ENCODE measurements at regions not wholly inside any gene's neighbourhood (a gene's known extent, or its start where the extent isn't known, plus 50 kb on each side); places are given as distances from the start of the nearest gene placed in this dataset.

DNA sequence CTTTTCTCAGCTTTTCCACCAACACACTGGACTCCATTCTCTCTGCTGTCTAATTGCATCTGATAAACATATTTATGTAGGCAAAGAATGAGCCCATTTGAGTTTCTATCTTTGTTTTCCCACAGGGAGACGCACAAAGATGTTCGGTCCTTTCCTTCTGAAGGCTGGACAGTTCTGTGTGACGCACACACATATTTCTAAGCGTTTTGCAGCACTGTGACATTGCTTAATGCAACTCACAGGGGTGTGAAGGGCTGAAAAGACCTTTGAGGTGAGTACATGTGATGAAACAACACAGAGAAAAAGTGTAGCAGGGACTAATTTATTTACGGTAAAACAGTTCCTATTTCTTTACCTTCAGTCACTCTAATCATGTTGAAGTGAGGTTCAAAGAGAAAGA is 323.1 kb upstream of the RUNX1 start:
- TF ChIP-seq, protein P1, sequence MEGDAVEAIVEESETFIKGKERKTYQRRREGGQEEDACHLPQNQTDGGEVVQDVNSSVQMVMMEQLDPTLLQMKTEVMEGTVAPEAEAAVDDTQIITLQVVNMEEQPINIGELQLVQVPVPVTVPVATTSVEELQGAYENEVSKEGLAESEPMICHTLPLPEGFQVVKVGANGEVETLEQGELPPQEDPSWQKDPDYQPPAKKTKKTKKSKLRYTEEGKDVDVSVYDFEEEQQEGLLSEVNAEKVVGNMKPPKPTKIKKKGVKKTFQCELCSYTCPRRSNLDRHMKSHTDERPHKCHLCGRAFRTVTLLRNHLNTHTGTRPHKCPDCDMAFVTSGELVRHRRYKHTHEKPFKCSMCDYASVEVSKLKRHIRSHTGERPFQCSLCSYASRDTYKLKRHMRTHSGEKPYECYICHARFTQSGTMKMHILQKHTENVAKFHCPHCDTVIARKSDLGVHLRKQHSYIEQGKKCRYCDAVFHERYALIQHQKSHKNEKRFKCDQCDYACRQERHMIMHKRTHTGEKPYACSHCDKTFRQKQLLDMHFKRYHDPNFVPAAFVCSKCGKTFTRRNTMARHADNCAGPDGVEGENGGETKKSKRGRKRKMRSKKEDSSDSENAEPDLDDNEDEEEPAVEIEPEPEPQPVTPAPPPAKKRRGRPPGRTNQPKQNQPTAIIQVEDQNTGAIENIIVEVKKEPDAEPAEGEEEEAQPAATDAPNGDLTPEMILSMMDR (IDR thresholded peaks at IDR 0.05) = no peak
- TF ChIP-seq POLR2A (IDR thresholded peaks at IDR 0.05) = no peak

Measured in thyroid gland (tissue), 4 donors.